SHP77 treated with DMSO at 0.1 percent for 48 hours (cell line): ENCODE measurements at regions not wholly inside any gene's neighbourhood (a gene's known extent, or its start where the extent isn't known, plus 50 kb on each side); places are given as distances from the start of the nearest gene placed in this dataset.

Experiments
- DNase-seq: peaks from one replicate; lab custom pipeline; 2025; lab: John Stamatoyannopoulos, UW

GRCh38 chr12:87157791-87158190, 871.4 kb downstream of the C12orf50 start:
- no peak for DNase-seq

- DNase-seq: no peak
Measured at GRCh38 chr12:87155621-87156020, 873.6 kb downstream of the C12orf50 start.

- no peak for DNase-seq
Measured at GRCh38 chr12:87152841-87153528, 876.2 kb downstream of the C12orf50 start.

DNA sequence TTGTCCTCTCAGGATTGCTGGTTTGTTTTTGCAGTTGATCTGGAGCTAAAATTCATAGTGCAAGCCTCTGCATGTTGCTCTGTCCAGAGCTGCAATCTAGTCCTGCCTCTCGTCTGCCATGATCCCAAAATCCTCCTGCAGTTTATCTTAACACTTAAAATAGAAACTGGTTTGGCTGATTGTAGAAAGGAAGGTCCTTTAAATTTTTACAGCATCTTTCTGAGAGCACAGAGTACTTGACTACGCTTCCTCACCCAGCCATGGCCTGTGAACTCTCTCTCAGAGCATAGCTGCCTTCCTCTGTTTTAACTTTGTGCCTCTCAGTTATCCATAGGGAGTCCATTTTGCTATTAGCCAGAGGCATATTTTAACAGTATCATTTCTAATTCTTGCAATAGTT, 877.1 kb downstream of the C12orf50 start:
- DNase-seq: no peak

- DNase-seq: no peak
Measured at GRCh38 chr12:87150969-87151662, 878.1 kb downstream of the C12orf50 start.

- no peak for DNase-seq
Measured at GRCh38 chr12:87142342-87142741, 886.2 kb upstream of the MGAT4C start.

DNA sequence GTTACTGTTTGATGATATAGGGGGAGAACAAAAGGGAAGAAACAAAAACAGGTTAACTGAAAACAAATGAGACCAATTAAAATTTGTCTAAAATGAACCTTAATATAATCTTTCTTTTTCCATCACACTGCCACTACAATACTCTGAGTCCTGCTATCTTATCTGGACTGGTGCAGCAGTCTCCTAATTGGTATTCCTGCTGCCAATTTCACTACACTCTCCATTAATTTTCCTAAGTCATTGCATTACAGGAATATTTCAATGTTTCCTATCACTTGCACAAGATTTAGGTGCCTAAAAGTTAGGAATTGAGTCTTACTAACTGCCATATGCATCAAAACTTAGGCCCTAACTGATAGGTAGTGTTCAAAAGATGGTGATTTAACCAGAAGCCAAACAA, 884.9 kb upstream of the MGAT4C start:
- DNase-seq: no peak

- no peak for DNase-seq
Measured at GRCh38 chr12:87140262-87140661, 884.1 kb upstream of the MGAT4C start.

DNA sequence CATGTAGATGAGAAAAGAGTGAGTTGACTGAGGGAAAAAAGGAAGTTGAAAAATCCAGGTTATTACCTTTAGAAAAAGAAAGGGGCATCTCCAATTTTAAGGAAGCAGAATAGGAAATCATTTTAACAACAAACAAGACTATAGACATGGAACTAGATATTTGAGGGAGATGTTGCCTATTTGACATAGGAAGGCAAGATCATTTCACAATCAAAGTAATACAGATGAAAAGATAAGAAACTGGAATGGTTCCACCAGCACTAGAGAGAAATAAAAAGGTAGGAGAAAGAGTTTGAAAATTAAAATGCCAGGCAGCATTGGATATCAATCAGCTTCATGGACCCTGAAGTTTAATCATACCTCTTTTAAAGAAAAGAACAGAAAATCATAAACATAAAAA, 881.0 kb upstream of the MGAT4C start:
- DNase-seq: no peak

DNA sequence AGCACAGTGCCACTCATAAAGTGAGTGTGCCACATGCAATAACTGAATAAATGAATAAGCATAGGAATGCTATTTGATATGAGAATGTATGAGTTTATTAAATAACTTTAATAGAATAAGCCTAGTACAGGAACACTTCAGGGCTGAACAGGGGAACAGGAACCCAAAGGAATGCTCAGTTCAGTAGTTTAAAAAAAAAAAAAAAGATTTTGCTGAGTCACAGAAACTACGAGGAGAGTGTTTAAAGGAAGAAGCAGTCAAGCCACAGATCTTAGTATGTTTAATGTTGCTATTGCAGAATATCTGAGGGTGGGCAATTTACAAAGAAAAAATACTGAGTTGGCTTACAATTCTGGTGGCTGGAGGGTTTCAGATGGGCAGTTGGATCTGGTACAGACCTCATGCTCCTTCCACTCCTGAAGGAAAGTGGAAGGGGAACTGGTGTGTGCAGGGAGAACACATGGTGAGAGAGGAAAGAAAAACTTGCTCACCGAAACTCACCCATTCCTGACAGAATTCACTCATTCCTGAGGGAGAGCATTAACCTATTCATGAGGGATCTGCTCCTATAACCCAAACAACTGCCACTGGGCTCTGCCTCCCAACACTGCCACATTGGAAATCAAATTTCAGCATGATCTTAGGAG, 880.3 kb upstream of the MGAT4C start:
- DNase-seq: no peak

DNA sequence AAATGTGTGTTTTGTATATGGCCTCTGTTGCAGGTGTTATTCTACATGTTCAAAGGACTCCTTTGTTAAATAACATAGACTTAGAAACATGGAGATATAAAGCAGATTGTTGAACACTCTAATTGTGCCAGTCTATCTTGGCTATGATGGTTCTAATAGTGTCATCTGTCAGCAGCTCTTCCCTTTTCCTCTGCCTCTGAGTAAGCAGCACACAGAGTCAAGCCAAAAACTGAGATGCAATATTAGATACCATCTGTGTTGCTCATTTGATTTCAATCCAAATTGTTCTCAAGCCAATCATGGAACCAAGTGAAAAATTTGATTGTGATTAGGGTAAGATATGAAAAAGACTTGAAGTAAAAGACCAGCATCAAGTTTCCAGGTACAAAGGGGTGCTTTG, 871.1 kb upstream of the MGAT4C start:
- DNase-seq: no peak

- DNase-seq: no peak
Measured at GRCh38 chr12:87121896-87122295, 865.7 kb upstream of the MGAT4C start.

DNA sequence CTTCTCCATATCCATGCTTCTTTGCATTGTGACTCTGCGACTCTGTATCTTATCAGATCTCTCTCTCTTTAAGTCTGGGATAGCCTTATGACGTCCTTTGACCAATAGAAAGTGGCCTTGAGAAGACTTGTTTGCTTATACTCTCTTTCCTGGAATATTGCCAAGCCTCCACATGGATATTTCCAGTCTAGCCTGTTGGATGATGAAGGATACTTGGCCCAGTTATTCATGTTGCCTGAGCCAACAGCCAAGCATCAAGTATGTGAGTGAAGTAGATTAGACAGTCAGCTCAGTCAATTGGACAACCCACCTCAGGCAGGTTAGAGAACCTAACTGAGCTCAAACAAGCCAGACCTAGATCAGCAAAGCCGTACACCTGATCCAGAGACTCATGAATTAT, 864.2 kb upstream of the MGAT4C start:
- DNase-seq: no peak

- no peak for DNase-seq
Measured at GRCh38 chr12:87119713-87120112, 863.5 kb upstream of the MGAT4C start.

DNA sequence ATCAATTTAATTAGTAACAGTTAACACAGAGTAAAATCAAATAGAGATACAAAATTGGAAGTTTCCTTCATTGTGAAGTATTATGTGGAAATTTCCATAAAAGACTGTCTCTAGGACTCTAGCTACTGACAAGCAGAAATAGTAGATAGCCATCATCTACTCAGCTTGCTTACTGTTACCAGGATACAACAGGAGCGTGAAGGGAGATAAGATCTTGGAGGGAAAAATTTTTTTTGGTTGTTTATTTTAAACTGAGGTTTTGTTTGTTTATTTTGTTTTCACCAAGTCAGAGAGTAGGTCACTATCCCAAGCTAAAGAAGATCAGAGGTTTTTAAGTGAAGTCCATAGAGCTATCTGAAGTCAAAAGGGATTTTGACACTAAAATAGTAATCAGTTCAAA, 861.3 kb upstream of the MGAT4C start:
- DNase-seq: no peak

- DNase-seq: no peak
Measured at GRCh38 chr12:87116780-87117179, 860.6 kb upstream of the MGAT4C start.

GRCh38 chr12:87112571-87113345, 856.6 kb upstream of the MGAT4C start:
- DNase-seq: no peak

- no peak for DNase-seq
Measured at GRCh38 chr12:87107766-87108165, 851.6 kb upstream of the MGAT4C start.

DNA sequence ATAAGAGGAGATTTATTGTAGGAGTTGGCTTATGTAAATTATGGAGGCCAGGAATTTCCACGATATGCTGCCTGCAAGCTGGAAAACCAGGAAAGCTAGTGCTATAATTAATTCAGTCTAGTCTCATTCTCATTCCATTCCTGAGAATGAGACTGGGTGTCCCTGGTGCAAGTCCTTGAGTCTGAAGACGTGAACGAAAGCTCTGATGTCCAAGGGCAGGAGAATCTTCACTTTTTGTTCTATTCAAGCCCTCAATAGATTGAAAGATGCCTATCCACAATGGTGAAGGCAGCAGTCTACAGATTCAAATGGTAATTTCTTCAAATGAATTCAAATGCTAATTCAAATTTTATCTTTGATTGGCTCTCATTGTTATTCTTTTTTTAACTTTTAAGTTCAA, 851.1 kb upstream of the MGAT4C start:
- no peak for DNase-seq

DNA sequence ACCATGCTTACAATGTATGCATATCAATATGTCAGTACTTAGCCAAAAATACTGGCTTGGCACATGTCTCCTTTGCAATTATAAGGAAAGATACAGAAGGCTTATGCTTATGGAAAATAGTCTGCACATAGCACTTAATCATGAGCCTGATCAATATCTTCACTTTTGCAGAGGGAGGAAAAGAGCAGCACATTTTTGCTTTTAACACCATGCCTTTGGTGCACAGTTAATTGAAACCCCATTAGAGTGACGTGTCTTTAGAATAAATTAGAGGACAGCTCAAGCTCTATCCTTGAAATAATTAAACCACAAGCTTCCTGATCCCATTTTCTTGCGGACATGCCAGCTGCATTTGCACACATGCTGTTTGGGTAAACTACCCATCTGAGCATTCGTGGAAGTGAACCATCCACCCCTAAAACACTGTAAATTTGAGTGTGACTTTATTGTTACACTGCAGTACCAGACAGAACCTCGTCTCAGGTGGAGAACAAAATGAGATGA, 839.9 kb upstream of the MGAT4C start:
- DNase-seq: no peak

DNA sequence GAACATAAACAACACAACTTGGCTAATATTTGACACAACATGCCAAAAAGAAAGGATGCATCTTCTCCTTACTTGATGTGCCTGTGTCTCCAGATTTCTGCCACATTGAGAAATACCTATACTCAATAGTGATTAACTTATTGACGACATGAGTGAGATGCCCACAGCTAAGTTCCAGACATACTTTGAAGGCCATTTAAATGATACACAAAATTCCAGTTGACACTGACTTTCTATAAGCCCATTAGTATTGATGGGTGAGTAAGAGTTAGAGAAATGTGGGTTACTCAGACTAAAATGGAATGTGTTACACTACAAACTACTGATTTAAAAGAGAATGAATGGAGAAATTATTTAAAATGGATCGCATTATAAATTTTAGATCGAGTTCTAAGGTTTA, 838.2 kb upstream of the MGAT4C start:
- no peak for DNase-seq

GRCh38 chr12:87092421-87092820, 836.2 kb upstream of the MGAT4C start:
- DNase-seq: no peak
